HCT116 (cell line): ENCODE measurements at regions not wholly inside any gene's neighbourhood (a gene's known extent, or its start where the extent isn't known, plus 50 kb on each side); places are given as distances from the start of the nearest gene placed in this dataset.

Experiments used
- ATAC-seq: fragments of 200-7000 bp; cut with Tn5 transposase; 2 replicates; pipeline ENCODE4 v1.9.1; 2020; ENCODE audit warnings: mild to moderate bottlenecking, moderate library complexity
- BruUV-seq: library from RNA; stranded (reverse); fragments of 400-500 nt; replicated peaks from 2 replicates; lab custom pipeline; 2021; lab: Mats Ljungman, UMichigan
- CTCF ChIA-PET: fragments of 300-600 bp; sonication (Branson Sonifier 250); formaldehyde crosslinking; loops from one replicate; lab custom pipeline; 2021; ENCODE audit warnings: antibody characterized with exemption; lab: Charles Lee
- POLR2A ChIA-PET: fragments of 300-600, 350-600 bp; sonication (Branson Sonifier 250); formaldehyde crosslinking; loops from one replicate; lab custom pipeline; 2021; ENCODE audit warnings: antibody characterized with exemption; lab: Charles Lee
- RAD21 ChIA-PET, 2 experiments: fragments of 300-600 bp; sonication (Branson Sonifier 250); formaldehyde crosslinking; loops; one replicate each; lab custom pipeline; 2023; ENCODE audit warnings: low total read pairs in 2 of 2; ENCODE audit not compliant: uncharacterized antibody in 2 of 2, unreplicated experiment in 2 of 2, low non-redundant PET in 1 of 2; lab: Charles Lee
- DNase-seq: peaks from one replicate; pipeline ENCODE4 v3.0.0-alpha.2; 2010; ENCODE audit warnings: low read depth, low spot score
- H2AFZ ChIP-seq: fragments of 200-600 bp; shearing (Covaris generic), sonication (generic); 2 replicates; pipeline ENCODE4 v1.6.1; 2017; ENCODE audit warnings: low read depth, mixed run types, mixed read lengths, antibody characterized with exemption, low read length; ENCODE audit not compliant: poor library complexity, severe bottlenecking
- H3K27ac ChIP-seq: 2 replicates; pipeline ENCODE4 v1.5.1; 2012; ENCODE audit warnings: low read depth, low read length
- H3K27me3 ChIP-seq: fragments of 200-600 bp; sonication (generic); 2 replicates; pipeline ENCODE4 v1.6.1; 2016; ENCODE audit warnings: mixed run types, low read length, mixed read lengths; ENCODE audit not compliant: insufficient read depth
- H3K36me3 ChIP-seq, 2 experiments: fragments of 200-500 bp in 1 of 2; fragments of 200-600 bp in 1 of 2; sonication (Bioruptor generic) in 1 of 2; sonication (generic) in 1 of 2; 2 replicates each; pipeline versions ENCODE4 v1.5.1 to v1.6.1; 2014 to 2016; ENCODE audit warnings: low read length in 2 of 2, inconsistent platforms in 1 of 2, mixed read lengths in 1 of 2, mixed run types in 1 of 2; ENCODE audit not compliant: insufficient read depth in 2 of 2, control insufficient read depth in 1 of 2
- H3K4me1 ChIP-seq, 2 experiments: fragments of 200-600 bp in 1 of 2; sonication (generic) in 1 of 2; 2 replicates each; pipeline versions ENCODE4 v1.5.1 to v1.6.1; 2012 to 2017; ENCODE audit warnings: low read length in 2 of 2, inconsistent platforms in 1 of 2, mild to moderate bottlenecking in 1 of 2, mixed read lengths in 1 of 2, mixed run types in 1 of 2, moderate library complexity in 1 of 2; ENCODE audit not compliant: insufficient read depth in 2 of 2, control insufficient read depth in 1 of 2
- H3K4me2 ChIP-seq: fragments of 200-600 bp; sonication (generic); 2 replicates; pipeline ENCODE4 v1.6.1; 2017; ENCODE audit warnings: mixed run types, low read length, mixed read lengths
- H3K4me3 ChIP-seq, 2 experiments: fragments of 200-600 bp in 1 of 2; sonication (generic) in 1 of 2; replicated peaks in 1 of 2; 2 replicates each; pipeline ENCODE4 v1.5.1; 2011 to 2016; ENCODE audit warnings: low read length in 2 of 2, control low read depth in 1 of 2, low read depth in 1 of 2, mild to moderate bottlenecking in 1 of 2, mixed read lengths in 1 of 2, mixed run types in 1 of 2
- H3K79me2 ChIP-seq: fragments of 200-600 bp; sonication (generic); 2 replicates; pipeline ENCODE4 v1.6.1; 2017; ENCODE audit warnings: mild to moderate bottlenecking, mixed run types, low read length, moderate library complexity, mixed read lengths; ENCODE audit not compliant: insufficient read depth
- H3K9ac ChIP-seq: fragments of 200-600 bp; sonication (generic); 2 replicates; pipeline ENCODE4 v1.6.1; 2016; ENCODE audit warnings: low read length, mixed read lengths
- H3K9me2 ChIP-seq: fragments of 200-600 bp; sonication (generic), shearing (Covaris generic); 2 replicates; pipeline ENCODE4 v1.6.1; 2017; ENCODE audit warnings: mixed run types, mild to moderate bottlenecking, moderate library complexity; ENCODE audit not compliant: insufficient read depth
- H3K9me3 ChIP-seq, 2 experiments: fragments of 200-500 bp in 1 of 2; fragments of 200-600 bp in 1 of 2; sonication (Bioruptor generic) in 1 of 2; sonication (generic) in 1 of 2; 2 replicates each; pipeline ENCODE4 v1.6.1; 2014 to 2017; ENCODE audit warnings: low read length in 2 of 2, mixed read lengths in 2 of 2, inconsistent platforms in 1 of 2, low read depth in 1 of 2, mild to moderate bottlenecking in 1 of 2, mixed run types in 1 of 2, moderate library complexity in 1 of 2; ENCODE audit not compliant: control insufficient read depth in 1 of 2, insufficient read depth in 1 of 2
- H4K20me1 ChIP-seq: fragments of 200-600 bp; sonication (generic), shearing (Covaris generic); 2 replicates; pipeline ENCODE4 v1.6.1; 2017; ENCODE audit warnings: mixed run types, mild to moderate bottlenecking, moderate library complexity; ENCODE audit not compliant: insufficient read depth
- ATF3 ChIP-seq: IDR thresholded peaks from 2 replicates; pipeline ENCODE4 v1.6.1; 2012
- EGR1 ChIP-seq: IDR thresholded peaks from 2 replicates; pipeline ENCODE4 v1.6.1; 2012; ENCODE audit warnings: low read depth
- EZH2 ChIP-seq: fragments of 200-600 bp; sonication (generic); IDR thresholded peaks from 2 replicates; pipeline ENCODE4 v1.6.1; 2017; ENCODE audit warnings: antibody characterized with exemption, mixed run types
- JUND ChIP-seq: IDR thresholded peaks from 2 replicates; pipeline ENCODE4 v1.6.1; 2012
- POLR2A ChIP-seq: IDR thresholded peaks from 2 replicates; pipeline ENCODE4 v1.7.0; 2011; ENCODE audit warnings: borderline replicate concordance; ENCODE audit not compliant: insufficient read depth, insufficient read length; ENCODE audit errors: extremely low read depth
- REST ChIP-seq: IDR thresholded peaks from 2 replicates; pipeline ENCODE4 v1.6.1; 2012; ENCODE audit warnings: low read depth
- SIN3A ChIP-seq: IDR thresholded peaks from 2 replicates; pipeline ENCODE4 v1.6.1; 2012; ENCODE audit warnings: low read depth
- SP1 ChIP-seq: IDR thresholded peaks from 2 replicates; pipeline ENCODE4 v1.6.1; 2012; ENCODE audit warnings: low read depth
- ZBTB33 ChIP-seq: IDR thresholded peaks from 2 replicates; pipeline ENCODE4 v1.6.1; 2011; ENCODE audit warnings: mild to moderate bottlenecking, low read length, moderate library complexity; ENCODE audit not compliant: insufficient replicate concordance; ENCODE audit errors: extremely low read depth
- intact Hi-C: fragments of 100-400 bp; cut with micrococcal nuclease; formaldehyde crosslinking; loops from 2 replicates; pipeline ENCODE4 v1.10.0; 2022

GRCh38 chr3:194824100-194824499, 138.4 kb downstream of the FAM43A start:
- H3K27ac ChIP-seq = no peak overlapping the region
- H3K9me3 ChIP-seq = no peaks in the 10 kb centered on the region
- ChIA-PET RAD21 (no interaction called here), POLR2A (no interaction called here), CTCF (no interaction called here)
- no peak for TF ChIP-seq POLR2A
- TF ChIP-seq EGR1 = no peak
- no peak for TF ChIP-seq ZBTB33
- TF ChIP-seq SIN3A = no peak
- TF ChIP-seq ATF3 = no peak
- no peak for TF ChIP-seq EZH2
- TF ChIP-seq REST = no peak
- TF ChIP-seq JUND = no peak
- no peak for TF ChIP-seq SP1
- H3K9me2 ChIP-seq = no peaks in the 10 kb centered on the region
- H3K27me3 ChIP-seq = no peaks in the 10 kb centered on the region
- intact Hi-C loops = no loop called here
- H3K4me1 ChIP-seq = no peaks in the 10 kb centered on the region
- no peak overlapping the region for H3K4me3 ChIP-seq
- H3K79me2 ChIP-seq = no peaks in the 10 kb centered on the region
- ATAC-seq (no peak), DNase-seq (no peak)
- H2AFZ ChIP-seq = no peak overlapping the region
- H4K20me1 ChIP-seq = no peaks in the 10 kb centered on the region
- no peaks in the 10 kb centered on the region for H3K36me3 ChIP-seq
- BruUV-seq = no TSS peak
- no peak overlapping the region for H3K9ac ChIP-seq
- no peak overlapping the region for H3K4me2 ChIP-seq
